ENCODE measurements at regions not wholly inside any gene's neighbourhood (a gene's known extent, or its start where the extent isn't known, plus 50 kb on each side); places are given as distances from the start of the nearest gene placed in this dataset.

DNA sequence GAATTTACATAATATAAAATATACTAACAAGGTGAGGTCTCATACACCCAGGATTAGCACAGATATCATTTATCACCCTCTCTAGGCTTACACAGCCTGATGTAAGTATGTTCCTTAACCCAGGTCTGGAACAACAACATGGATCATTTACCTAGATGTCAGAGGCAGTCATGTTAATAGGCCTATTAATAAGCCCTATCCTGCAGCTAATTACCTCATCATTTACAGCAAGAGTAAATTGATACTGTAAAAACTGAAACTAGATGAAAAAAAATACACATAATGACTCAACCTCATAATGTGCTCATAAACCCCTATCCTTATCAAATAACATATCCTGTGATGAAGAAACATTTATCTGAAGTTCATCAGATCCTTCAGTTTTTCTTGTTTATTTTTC is 334.3 kb upstream of the MANEA start:
- Histone ChIP-seq H3K9me3 (ENCODE audit: control insufficient read depth, low read length) (no peaks in the 10 kb centered on the region), H3K27me3 (ENCODE audit: control insufficient read depth, insufficient read depth, low read length, poor library complexity, severe bottlenecking) (no peaks in the 10 kb centered on the region), H3K4me1 (ENCODE audit: control insufficient read depth, insufficient read depth, low read length) (no peaks in the 10 kb centered on the region), H3K9ac (ENCODE audit: extremely low read depth, low read length, poor library complexity, severe bottlenecking) (no peak overlapping the region), H3K27ac (ENCODE audit: low read depth, low read length) (no peak overlapping the region), H3K4me3 (ENCODE audit: low read length) (no peak overlapping the region), H3K36me3 (ENCODE audit: control insufficient read depth, insufficient read depth, low read length) (no peaks in the 10 kb centered on the region)
- Mint-ChIP-seq H3K4me3 (no peak overlapping the region), H3K4me1 (peaks cover 10% of the 10 kb centered on the region), H3K36me3 (ENCODE audit: low read depth) (no peaks in the 10 kb centered on the region), H3K9me3 (no peaks in the 10 kb centered on the region), H3K27ac (no peak overlapping the region), H3K27me3 (ENCODE audit: insufficient read depth) (no peaks in the 10 kb centered on the region)
- TF ChIP-seq, protein P1, sequence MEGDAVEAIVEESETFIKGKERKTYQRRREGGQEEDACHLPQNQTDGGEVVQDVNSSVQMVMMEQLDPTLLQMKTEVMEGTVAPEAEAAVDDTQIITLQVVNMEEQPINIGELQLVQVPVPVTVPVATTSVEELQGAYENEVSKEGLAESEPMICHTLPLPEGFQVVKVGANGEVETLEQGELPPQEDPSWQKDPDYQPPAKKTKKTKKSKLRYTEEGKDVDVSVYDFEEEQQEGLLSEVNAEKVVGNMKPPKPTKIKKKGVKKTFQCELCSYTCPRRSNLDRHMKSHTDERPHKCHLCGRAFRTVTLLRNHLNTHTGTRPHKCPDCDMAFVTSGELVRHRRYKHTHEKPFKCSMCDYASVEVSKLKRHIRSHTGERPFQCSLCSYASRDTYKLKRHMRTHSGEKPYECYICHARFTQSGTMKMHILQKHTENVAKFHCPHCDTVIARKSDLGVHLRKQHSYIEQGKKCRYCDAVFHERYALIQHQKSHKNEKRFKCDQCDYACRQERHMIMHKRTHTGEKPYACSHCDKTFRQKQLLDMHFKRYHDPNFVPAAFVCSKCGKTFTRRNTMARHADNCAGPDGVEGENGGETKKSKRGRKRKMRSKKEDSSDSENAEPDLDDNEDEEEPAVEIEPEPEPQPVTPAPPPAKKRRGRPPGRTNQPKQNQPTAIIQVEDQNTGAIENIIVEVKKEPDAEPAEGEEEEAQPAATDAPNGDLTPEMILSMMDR (conservative IDR thresholded peaks at IDR 0.05) = no peak
- DNase-seq = no peak

DNA sequence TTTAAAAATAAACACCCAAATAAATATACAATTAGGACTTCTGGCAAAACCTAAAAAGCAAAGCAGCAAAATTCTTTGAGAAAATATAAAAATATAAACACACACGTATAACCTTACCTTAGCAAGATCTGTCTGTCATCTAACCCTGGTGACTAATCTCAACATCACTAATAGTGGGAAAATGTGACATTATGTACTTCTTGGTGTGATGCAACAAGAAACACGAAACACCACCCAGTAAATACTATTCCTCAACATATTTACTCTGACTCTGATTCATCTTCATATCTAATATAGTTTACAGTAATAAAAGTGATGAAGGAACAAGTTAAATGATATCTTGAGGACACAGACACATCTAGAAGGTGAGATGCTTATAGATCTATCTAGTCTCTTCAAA is 332.6 kb upstream of the MANEA start:
- no peak overlapping the region for H3K4me3 Mint-ChIP-seq
- H3K27me3 Mint-ChIP-seq (ENCODE audit: insufficient read depth) = no peaks in the 10 kb centered on the region
- Histone ChIP-seq H3K4me3 (ENCODE audit: low read length) (no peak overlapping the region), H3K4me1 (ENCODE audit: control insufficient read depth, insufficient read depth, low read length) (no peaks in the 10 kb centered on the region), H3K27ac (ENCODE audit: low read depth, low read length) (no peak overlapping the region), H3K9ac (ENCODE audit: extremely low read depth, low read length, poor library complexity, severe bottlenecking) (no peak overlapping the region), H3K27me3 (ENCODE audit: control insufficient read depth, insufficient read depth, low read length, poor library complexity, severe bottlenecking) (no peaks in the 10 kb centered on the region), H3K9me3 (ENCODE audit: control insufficient read depth, low read length) (no peaks in the 10 kb centered on the region), H3K36me3 (ENCODE audit: control insufficient read depth, insufficient read depth, low read length) (no peaks in the 10 kb centered on the region)
- no peak for DNase-seq
- no peak overlapping the region for H3K27ac Mint-ChIP-seq
- no CpG with 5 or more reads among the region's 2 CpGs for WGBS, 2 experiments (ENCODE audit: insufficient coverage in 1 of 2, insufficient read length in 1 of 2)
- H3K4me1 Mint-ChIP-seq = peaks cover 12% of the 10 kb centered on the region
- H3K9me3 Mint-ChIP-seq = no peaks in the 10 kb centered on the region
- TF ChIP-seq, protein P1 (conservative IDR thresholded peaks at IDR 0.05) = no peak
- no peaks in the 10 kb centered on the region for H3K36me3 Mint-ChIP-seq (ENCODE audit: low read depth)

DNA sequence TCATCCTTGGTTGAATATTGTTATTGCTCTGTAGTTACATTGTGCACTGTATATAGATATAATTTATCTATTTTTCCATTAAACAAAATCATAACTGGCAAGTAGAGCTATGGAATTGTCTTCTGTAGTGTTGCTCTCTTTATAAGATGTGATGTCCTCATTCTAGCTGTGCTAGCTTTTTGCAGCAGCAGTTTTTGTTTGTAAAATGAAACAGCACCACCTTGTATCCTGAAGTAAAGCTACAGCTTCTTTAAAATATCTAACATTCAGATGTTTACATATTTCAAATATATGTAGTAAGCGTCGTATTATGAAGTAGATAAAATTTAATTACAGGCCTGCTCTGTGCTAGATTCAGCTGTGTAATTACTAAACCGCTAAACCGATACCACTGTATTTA is 328.8 kb upstream of the MANEA start:
- no peaks in the 10 kb centered on the region for H3K9me3 Mint-ChIP-seq
- no peaks in the 10 kb centered on the region for H3K36me3 Mint-ChIP-seq (ENCODE audit: low read depth)
- no peaks in the 10 kb centered on the region for H3K27me3 Mint-ChIP-seq (ENCODE audit: insufficient read depth)
- no peak for DNase-seq
- no peaks in the 10 kb centered on the region for H3K36me3 ChIP-seq (ENCODE audit: control insufficient read depth, insufficient read depth, low read length)
- H3K9me3 ChIP-seq (ENCODE audit: control insufficient read depth, low read length) = no peaks in the 10 kb centered on the region
- H3K27ac Mint-ChIP-seq = no peak overlapping the region
- H3K27me3 ChIP-seq (ENCODE audit: control insufficient read depth, insufficient read depth, low read length, poor library complexity, severe bottlenecking) = no peaks in the 10 kb centered on the region
- TF ChIP-seq, protein P1 (conservative IDR thresholded peaks at IDR 0.05) = no peak
- WGBS, 2 experiments (ENCODE audit: insufficient coverage in 1 of 2, insufficient read length in 1 of 2) = 81% methylated on average over 2 of the region's 4 CpGs; no CpG with 5 or more reads in 1 of the 2 experiments
- no peak overlapping the region for H3K4me3 Mint-ChIP-seq
- H3K4me1 Mint-ChIP-seq = peaks cover 7% of the 10 kb centered on the region
- H3K27ac ChIP-seq (ENCODE audit: low read depth, low read length) = no peak overlapping the region
- no peaks in the 10 kb centered on the region for H3K4me1 ChIP-seq (ENCODE audit: control insufficient read depth, insufficient read depth, low read length)
- H3K4me3 ChIP-seq (ENCODE audit: low read length) = no peak overlapping the region
- H3K9ac ChIP-seq (ENCODE audit: extremely low read depth, low read length, poor library complexity, severe bottlenecking) = no peak overlapping the region
